ENCODE measurements at regions not wholly inside any gene's neighbourhood (a gene's known extent, or its start where the extent isn't known, plus 50 kb on each side); places are given as distances from the start of the nearest gene placed in this dataset.

- TF ChIP-seq, protein P1, sequence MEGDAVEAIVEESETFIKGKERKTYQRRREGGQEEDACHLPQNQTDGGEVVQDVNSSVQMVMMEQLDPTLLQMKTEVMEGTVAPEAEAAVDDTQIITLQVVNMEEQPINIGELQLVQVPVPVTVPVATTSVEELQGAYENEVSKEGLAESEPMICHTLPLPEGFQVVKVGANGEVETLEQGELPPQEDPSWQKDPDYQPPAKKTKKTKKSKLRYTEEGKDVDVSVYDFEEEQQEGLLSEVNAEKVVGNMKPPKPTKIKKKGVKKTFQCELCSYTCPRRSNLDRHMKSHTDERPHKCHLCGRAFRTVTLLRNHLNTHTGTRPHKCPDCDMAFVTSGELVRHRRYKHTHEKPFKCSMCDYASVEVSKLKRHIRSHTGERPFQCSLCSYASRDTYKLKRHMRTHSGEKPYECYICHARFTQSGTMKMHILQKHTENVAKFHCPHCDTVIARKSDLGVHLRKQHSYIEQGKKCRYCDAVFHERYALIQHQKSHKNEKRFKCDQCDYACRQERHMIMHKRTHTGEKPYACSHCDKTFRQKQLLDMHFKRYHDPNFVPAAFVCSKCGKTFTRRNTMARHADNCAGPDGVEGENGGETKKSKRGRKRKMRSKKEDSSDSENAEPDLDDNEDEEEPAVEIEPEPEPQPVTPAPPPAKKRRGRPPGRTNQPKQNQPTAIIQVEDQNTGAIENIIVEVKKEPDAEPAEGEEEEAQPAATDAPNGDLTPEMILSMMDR (IDR thresholded peaks at IDR 0.05 in 2 of 3, conservative IDR thresholded peaks at IDR 0.05 in 1 of 3; ENCODE audit: borderline replicate concordance in 1 of 3, insufficient read depth in 1 of 3, low read depth in 2 of 3, low read length in 2 of 3), result no peak
- TF ChIP-seq EZH2phosphoT487 (IDR thresholded peaks at IDR 0.05; ENCODE audit: borderline replicate concordance) (no peak), POLR2A (IDR thresholded peaks at IDR 0.05; ENCODE audit: borderline replicate concordance, extremely low read depth, insufficient read depth, insufficient read length) (no peak), YY1 (IDR thresholded peaks at IDR 0.05; ENCODE audit: extremely low read depth, insufficient replicate concordance, low read depth, low read length) (no peak), TCF7L2 (IDR thresholded peaks at IDR 0.05; ENCODE audit: borderline replicate concordance, extremely low read depth, insufficient read depth, insufficient read length) (no peak), POLR2AphosphoS5 (IDR thresholded peaks at IDR 0.05; ENCODE audit: low read depth, low read length) (no peak)
Observed at GRCh38 chr2:48148841-48149430, 165.5 kb upstream of the FOXN2 start.
